GM19397 (cell line): ENCODE measurements at regions not wholly inside any gene's neighbourhood (a gene's known extent, or its start where the extent isn't known, plus 50 kb on each side); places are given as distances from the start of the nearest gene placed in this dataset.
"Not testable (repeated sequence)": the region's sequence is repeated elsewhere in the genome, so short reads cannot be mapped to it uniquely, and the experiment has no call there.

ENCODE experiments used
- ATAC-seq: cut with Tn5 transposase; IDR thresholded peaks from one replicate; pipeline ENCODE4 v1.9.1; 2021; ENCODE audit warnings: mild to moderate bottlenecking, moderate library complexity; ENCODE audit not compliant: unreplicated experiment

DNA sequence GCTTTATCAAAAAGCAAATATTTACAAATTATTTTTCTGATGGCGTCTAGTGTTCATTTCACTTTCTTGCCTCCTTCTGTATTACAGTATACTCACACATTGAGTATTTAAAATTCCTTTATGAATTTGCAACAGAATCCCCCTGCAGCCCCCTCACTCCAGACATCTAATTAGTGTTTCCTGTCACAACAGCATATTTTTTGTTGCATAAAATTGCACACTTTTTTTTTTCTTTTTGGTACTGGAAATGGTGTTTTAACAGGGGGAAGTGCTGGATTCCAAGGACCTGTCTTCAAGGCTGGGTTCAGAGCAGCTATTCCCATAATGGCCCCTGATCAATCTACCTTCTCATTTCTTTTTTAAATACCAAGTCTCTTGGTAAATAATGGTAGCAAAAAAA lies 184.3 kb upstream of the HMCN1 start:
- no peak for ATAC-seq

DNA sequence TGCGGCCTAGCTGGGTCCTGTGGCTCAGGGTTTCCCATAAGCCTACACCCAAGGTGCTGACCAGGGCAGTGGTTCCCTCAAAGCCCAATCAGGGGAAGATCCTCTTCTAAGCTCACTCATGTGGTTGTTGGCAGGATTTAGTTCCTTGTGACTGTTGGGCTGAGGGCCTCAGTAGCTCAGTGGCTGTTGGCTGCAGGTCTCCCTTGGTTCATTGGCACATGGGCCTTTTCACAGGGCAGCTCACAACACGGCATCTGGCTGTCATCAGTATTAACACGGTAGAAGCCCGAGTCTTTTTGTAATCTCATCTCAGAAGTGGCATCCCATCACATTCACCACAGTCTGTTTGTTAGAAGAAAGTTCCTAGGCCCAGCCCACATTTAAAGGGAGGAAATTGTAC lies 188.2 kb upstream of the HMCN1 start:
- no peak for ATAC-seq

DNA sequence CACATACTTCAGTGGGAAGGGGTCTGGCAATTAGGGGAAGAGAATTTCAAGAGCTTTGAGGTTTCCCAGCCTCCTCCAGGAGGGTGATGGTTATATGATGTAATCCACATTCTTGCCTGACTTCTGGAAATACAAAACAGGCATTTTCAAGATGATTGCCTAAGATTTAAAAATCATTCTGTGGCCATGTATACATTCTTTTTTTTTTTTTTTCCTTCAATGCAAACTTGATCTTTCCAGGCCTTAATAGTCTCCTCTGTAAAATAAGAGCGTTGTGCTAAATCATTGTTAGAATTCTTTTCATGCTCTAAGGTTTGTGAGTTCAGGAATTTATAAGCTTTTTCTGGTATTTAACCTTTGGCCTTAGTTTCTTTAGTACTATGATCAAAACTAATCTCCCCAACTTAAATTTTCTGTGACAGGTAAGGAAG lies 192.3 kb upstream of the HMCN1 start:
- no peak for ATAC-seq

DNA sequence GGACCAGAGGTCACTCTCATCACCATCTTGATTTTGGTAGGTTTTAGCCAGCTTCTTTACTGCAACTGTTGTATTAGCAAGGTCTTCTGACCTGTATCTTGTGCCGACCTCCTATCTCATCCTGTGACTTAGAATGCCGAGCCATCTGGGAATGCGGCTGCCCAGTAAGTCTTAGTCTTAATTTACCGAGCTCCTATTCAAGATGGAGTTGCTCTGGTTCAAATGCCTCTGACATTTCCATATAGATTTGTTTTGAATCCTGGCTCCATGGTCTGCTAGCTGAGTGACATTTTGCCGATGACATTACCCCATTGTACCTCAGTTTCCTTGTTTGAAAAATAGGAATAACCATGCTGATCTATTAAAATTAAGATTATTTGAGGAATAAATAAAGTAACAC lies 193.9 kb upstream of the HMCN1 start:
- ATAC-seq: no peak

DNA sequence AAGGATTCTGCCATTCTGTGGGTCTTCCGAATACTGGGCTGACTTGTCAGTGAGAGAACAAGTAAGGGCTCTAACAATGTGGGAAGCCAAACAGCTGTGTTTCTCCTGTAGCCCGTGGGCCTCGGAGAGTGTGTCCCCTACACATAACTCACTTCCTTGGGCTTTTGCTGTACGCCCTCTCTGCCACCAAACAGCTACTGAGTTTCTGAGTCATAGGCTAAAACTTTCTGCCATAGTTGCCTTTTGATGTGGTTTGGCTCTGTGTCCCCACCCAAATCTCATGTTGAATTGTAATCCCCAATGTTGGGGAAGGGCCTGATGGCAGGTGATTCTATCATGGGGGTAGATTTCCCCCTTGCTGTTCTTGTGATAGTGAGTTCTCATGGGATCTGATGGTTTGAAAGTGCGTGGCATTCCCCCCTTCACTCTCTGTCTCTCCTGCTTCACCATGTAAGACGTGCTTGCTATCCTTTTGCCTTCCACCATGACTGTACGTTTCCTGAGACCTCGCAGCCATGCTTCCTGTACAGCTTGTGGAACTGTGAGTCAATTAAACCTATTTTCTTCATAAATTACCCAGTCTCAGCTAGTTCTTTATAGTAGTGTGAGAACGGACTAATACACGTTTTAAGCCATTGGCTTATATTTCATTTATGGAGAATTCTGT lies 194.8 kb upstream of the HMCN1 start:
- ATAC-seq: no peak

DNA sequence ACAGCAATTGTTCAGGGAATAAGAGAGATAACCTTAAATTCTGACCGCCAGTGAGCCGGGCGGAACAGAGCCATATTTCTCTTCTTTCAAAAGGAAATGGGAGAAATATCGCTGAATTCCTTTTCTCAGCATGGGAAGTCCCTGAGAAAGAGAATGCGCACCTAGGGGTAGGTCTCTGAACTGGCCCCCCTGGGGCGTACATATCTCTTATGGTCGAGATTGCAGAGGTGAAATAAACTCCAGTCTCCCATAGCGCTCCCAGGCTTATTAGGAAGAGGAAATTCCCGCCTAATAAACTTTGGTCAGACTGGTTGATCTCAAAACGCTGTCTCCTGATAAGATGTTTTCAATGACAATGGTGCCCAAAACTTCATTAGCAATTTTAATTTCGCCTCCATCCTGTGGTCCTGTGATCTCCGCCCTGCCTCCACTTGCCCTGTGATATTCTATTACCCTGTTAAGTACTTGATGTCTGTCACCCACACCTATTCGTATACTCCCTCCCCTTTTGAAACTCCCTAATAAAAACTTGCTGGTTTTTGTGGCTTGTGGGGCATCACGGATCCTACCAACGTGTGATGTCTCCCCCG lies 195.8 kb upstream of the HMCN1 start:
- ATAC-seq: not testable (repeated sequence)

DNA sequence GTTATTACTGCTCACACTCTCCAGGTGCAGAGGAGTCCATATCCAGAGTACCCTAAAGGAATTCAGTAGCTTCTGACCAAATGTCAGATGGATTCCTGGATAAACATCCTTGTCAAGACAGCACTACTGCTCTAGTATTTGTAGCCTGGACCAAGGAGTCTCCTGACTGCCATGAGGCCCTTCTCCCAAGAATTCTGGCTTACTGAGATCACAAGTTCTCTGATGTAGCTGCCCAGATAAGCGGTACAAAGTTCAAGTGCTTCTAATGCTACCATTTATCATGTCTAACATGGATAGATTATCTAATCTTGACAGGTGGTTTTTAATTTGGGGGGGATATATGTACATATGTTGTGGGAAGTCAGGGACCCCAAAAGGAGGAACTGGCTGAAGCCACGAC lies 196.6 kb upstream of the HMCN1 start:
- no peak for ATAC-seq

DNA sequence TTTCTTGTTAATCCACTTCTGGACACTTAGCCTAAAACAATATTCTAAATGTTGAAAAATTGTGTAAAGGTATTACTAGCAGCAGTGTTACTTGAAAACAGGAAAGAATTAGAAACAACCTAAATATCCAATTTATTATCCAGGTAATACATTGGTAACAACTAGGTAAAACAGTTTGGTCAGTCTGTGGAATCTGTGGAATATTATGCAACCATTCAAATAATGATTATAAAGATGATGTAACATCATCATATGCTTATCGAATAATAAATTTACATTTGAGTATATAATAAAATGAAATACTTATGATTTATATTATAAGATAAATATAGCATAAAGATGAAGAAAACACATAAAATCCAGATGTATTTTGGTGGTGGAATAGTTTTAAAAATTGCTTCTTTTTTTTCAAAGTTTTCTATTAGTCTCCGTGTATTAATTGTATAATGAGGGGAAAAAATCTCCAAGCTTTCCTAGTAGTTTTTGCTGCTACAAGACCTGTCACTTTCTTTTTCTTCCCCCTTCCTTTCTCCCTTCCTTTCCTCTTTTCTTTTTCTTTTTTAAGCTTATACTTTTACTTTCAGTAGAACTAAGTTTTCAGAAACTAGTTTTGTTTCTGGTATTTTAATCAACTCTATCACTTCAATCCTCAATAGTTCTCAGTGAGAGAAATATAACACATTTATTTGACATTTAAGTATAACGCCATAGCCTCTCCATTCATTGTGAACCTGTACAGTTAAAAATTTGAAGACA lies 197.8 kb upstream of the HMCN1 start:
- no peak for ATAC-seq

DNA sequence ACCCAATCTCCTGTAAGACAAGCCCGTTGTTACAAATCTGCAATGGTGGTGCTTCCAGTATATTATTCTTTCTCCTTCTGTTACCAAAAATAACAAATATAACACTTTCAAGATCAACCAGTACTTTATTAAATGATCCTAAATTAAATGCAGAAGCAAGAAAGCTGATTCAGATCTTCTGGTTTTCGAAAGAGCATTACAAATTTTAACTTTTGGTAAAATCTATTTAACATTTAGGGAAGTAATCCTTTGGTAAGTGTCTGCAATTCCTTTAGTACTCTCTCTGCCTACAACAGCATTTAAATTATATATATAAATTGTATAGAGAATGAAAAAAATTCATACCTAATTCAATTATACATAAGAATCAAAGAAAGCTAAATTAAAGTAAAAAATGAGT lies 198.6 kb upstream of the HMCN1 start:
- ATAC-seq: no peak

DNA sequence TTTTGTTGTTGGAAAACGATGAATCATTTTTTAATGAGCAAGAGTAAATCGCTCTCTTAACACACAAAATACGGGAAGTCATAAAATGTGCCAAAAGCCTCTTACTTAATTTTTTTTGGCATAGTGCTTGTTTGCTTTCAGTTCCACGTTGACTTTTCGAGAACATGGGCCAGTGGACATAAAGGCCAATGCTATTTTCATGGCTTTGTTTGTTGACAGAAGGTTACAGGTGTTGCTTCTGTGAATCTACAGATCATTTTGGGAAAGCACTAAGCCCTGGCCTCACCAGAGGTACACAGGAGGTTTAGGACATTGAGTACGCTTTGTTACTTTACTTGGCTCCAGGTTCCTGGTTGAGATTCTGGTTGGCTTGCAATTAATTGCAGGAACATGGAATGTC lies 199.4 kb upstream of the HMCN1 start:
- no peak for ATAC-seq

DNA sequence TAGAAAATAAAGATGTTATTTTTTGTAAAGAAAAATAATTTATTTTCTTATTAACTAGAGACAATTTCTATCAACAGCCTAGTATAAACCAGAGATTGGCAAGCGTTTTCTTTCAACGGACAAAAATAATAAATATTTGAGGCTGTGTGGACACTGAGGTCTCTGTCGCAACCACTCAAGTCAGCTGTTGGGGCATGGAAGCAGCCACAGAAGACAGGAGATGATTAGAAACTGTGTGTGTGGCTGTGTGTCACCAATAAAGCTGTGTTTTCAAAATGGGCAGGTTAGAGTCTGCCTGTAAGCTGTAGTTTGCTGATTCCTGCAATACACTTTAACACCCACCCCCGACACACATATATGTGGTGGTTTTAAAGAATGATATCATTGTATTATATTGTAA lies 200.6 kb upstream of the HMCN1 start:
- no peak for ATAC-seq

DNA sequence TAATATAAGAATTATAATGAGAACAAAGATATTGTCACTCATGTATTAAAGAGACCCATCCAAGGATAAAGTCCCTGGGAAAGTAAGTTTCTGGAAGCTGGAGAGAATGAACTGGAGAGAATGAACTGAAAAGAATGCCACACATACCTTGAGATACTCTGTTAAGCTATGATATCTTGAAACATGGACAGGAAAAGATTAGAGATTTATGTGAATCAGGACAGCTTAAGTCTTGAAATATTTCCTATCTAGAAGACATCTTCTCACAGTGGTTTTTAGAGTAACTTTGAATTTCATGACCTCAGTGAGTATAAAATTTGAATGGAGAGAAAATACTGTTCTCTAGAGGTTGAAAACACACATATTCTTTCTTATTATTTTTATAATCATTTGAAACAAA lies 201.3 kb upstream of the HMCN1 start:
- ATAC-seq: no peak

DNA sequence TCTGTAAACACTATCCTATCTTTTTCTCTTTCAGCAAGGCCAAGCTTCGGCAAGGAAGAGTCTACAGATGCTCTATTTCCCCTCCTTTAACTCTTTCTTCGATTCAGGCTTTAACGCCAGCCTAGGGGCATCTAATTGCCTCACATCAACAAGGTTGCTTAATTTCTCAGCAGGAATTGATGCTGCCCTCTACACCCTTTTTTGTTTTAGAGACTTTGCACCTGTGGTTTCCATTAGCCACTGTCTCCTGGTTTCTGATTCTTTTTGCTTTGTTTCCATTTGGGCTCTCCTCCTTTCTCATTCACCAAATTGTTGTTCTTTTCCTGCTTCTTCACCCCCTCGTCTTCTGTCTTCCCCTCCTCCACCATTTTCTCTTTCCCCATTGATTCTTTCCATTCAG lies 202.4 kb upstream of the HMCN1 start:
- ATAC-seq: no peak

DNA sequence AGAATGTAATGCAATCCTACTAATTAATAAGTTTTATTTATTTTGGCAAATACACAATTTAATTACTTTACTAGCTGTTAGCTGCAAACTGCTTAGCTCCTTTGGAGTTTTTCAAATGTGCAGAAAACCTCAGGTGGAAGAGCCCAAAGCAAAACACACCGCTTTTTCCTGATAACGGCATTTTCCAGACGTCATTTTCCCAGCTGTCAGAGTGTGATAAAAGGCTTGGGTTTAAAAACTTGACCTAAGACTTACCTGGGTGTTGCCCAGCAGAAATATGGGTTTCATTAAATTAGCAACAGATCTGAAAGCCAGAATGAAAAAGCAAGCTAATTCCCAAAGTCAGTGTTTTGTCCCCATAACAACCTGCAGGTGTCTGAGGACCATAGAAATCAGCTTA lies 204.0 kb upstream of the HMCN1 start:
- no peak for ATAC-seq

DNA sequence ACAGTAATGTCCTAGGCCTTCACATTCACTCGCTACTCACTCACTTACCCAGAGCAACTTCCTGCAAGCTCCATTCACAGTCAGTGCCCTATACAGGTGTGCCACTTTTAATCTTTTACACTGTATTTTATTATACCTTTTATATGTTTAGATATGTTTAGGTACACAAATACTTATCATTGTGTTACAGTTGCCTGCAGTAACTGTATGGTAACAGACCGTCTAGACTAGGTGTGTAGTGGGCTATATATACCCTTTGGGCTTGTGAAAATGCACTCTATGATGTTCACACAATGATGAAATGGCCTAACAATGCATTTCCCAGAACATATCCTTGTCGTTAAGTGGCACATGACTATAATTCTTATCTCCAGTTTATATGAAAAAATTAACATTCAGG lies 204.5 kb upstream of the HMCN1 start:
- ATAC-seq: no peak

DNA sequence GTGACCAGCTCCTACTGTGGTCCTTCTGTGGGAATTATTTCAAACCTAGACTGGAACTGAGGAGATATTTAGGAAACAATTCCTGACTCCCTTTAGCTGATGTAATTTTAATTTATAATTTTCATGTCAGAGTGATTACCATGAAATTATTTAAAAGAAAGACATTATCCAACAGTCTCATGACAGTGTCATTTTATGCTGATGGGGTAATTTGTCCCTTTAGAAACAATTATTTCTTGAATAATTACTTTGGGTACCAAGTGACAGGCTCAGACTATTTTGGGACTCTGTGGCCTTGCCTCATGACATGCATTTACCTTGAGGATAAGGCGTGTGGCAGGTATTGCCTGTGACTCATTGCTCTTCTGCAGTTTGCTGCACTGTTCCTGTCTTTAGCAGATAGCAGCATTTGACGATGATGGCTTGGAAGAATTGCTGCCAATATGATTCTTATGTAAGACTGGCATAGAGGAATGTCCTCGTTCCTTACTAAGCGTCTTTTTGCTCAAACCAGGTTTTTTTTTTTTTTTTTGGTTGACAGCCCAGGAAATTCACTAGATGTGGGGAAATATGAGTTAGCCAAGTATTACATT lies 206.0 kb upstream of the HMCN1 start:
- no peak for ATAC-seq

DNA sequence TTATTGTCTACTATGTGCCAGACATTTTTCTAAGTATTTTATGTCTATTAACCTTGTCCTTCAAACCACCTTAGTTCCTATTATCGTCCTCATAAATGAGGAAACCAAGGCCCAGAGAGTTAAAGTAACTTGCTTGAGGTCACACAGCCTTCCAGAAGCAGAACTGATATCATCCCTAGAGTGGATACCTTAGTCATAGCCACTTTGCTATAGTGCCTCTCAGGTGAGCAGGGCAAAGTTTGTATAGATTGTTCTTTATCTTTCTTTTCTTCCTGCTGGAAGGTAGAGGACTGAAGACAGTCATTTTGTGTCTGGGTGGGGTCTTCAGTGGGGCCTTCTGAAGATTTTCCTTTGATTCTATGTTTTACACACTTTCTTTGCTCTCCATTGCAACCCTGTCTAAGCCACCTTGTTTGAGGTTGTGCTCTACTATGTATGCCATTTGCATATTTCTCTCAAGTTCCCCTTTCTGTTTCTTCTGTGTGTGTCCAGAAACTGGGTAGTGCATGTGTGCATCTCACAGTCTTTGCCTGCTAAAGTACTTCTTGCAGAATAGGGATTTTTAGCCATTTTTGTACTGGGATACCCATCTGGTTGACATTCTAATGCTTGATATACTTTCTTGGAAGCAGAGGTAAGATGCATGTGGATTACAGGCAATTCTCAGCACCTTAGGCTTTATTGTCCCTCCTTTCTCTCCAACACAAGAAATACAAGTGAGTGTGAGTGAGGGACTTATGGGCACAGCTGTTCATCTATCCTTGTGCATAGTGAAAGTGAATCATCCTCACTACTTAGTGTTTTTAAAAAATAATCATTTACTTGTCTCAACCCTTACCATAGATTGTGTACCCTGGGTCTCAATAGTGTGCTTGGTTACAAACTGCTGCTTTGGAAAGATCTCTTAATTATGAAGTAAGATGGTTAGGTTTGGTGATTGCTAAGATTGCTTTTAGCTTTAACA lies 207.6 kb upstream of the HMCN1 start:
- ATAC-seq: peak; percentile 99

DNA sequence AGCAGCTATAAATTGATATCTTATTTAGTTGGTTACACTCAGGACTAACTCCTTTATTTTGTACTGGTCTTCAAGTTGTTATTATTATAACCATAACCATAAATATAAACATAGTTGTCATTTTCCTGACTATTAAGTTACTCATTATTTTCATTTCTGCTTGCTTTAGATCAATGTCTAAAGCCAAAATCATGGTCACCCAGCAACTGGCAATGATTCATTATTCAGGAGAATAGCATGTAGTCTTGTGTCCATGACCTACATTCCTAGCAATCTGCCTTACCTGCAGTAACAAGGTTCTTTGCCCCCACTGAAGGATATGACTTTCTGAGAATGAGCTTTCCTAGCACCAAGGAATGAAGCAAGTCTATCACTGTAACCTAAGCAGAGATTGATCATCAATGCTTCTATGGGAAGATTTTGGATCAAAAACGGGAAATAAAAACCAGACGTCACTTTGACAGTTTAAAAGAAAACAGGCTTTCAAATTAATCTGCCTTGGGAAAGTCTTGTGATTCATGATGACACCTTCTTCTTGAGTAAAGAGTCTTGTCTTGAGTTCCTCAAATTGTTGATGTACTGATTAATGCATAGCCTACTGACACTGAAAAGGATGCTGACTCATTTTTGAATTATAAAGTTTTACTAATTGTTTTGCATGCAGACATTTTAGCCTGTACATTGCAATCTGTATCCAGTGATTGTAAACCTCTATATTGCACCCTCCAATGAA lies 203.3 kb upstream of the IVNS1ABP start:
- no peak for ATAC-seq

DNA sequence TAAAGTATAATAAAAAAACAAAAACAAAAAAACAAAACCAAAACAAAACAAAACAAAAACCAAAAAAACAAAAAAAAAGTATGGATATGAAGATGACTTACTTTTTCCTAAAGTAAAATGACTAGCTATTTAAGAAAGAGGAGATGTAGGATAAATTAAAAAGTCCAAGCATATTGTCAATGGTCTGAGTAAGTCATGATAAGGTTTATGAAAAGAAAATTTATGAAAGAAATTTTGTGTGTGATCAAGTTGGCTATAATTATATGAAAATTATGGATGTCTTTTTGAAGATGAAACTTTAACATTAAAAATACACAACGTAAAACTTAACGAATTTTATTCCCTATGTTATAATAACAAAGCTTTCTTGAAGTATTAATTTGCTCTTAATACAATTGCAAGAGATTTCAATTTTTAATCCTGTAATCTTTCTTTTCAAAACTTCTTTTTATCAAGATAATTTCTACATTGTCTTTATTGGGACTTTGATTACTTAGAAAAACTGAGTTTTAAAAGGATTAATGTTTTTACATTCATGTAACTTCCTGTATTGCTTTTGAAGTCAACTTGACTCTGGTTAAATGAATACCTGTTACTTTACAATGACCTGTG lies 200.9 kb upstream of the IVNS1ABP start:
- no peak for ATAC-seq

DNA sequence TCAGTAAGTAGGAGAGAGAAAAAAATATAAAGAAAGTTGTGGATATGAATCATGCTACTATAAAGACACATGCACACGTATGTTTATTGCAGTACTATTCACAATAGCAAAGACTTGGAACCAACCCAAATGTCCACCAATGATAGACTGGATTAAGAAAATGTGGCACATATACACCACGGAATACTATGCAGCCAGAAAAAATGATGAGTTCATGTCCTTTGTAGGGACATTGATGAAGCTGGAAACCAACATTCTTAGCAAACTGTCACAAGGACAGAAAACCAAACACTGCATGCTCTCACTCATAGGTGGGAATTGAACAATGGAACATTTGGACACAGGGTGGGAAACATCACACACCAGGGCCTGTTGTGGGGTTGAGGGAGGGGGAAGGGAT lies 200.3 kb upstream of the IVNS1ABP start:
- not testable (repeated sequence) for ATAC-seq
